ENCODE measurements at regions not wholly inside any gene's neighbourhood (a gene's known extent, or its start where the extent isn't known, plus 50 kb on each side); places are given as distances from the start of the nearest gene placed in this dataset.

DNA sequence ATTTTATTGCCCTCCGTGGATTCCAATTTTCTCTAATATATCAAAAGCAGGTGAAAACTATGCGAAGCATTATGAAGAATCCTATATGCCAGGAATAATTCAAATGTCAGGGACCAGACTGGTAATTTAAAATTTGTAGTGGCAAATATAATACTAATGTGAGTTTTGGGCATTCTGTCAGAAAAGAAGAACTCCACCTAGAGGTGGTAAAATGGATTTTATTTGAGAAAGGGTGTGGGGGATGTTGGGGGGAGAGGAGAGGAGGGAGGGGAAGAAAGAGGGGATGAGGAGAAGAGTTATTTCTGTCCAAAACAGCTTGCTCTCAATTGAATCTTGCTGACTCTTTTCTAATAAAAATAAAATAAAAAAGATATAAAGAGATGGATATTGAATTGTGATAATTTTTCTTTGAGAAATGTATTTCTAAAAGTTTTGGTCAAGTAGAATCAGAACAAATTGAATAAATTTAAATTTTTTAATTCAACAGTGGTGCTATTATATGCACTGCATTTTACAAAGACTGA, 929.3 kb upstream of the SLITRK5 start:
- DNase-seq = no peak

DNA sequence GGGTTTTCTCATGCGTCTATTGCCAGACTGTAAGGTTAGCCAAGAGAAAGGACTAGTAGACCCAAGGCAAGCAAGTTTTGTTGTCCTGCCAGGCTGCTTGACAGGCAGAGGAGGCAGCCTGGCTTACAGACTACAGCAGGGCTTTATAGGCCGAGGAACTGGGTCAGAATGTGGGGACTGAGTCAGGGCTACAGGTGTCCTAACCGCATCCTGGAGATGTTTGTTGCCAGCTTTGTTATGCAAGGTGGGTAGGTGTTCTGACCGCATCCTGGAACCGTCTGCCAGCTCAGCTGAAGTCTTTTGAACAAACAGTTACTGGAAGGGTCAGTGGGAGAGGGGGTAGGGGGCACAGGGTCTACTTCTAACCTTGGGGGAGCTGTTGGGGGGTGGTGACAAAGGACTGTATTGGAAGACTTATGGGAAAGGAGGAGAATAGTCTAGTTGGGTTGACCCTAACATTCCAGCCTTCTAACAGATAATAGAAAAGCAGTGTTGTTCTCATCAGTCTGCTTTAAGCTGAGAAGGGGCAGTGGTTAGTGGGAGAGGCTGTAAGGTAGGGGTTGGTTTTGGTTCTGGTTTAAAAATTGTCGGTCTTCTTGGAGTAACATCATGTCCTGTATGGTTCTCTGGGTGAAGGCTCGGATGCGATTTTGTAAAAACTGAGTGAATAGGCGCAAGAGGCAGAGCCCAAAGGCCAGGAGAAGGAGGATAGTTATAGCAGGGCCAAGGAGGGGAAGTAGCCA, 913.8 kb upstream of the SLITRK5 start:
- DNase-seq = no peak

DNA sequence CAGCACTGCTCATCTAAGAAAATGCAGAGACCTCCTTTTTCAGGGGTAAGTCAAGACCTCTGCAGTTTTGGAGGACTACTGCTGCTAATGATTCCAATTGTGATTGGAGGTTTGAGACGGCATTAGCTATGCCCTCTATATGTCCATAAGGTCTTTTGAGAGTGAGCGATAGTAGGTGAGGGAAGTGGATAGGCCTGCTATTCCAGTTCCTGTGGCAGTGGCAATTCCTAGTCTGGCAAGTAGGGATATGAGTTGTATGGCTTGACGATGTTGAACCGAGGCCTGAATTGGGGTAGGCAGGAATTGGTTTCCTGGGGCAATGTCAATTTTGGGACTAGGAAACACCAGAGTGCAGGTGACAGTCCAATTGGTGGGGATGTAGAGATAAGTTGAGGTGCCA, 913.1 kb upstream of the SLITRK5 start:
- no peak for DNase-seq

DNA sequence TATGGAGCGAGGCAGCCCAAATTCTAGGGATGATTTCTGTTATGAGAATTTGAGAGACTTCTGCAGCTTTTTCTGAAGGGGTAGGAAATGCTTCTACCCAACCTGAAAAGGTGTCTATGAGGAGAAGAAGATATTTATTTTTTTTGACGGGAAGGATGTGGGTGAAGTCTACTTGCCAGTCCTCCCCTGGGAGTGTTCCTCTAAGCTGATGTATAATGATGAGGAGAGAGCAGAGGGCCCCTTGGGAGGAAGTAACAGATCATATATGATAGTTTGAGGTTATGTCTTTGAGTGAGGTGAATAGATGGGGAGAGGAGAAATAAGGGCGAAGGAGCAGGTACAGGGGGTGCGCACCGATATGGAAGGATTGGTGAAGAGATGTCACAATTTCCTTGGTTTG, 910.6 kb upstream of the SLITRK5 start:
- no peak for DNase-seq

DNA sequence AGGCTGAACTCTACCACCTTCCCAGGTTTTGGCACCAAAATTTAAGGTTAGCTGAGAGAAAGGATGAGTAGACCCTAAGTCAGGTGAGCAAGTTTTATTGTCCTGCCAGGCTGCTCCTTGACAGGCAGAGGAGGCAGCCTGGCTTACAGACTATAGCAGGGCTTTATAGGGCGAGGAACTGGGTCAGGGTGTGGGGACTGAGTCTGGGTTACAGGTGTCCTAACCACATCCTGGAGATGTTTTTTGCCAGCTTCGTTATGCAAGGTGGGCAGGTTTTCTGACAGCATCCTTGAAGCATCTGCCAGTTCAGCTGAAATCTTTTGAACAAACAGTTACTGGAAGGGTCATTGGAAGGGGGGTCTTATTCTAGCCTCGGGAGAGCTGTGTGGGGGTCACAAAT, 905.7 kb upstream of the SLITRK5 start:
- DNase-seq = no peak

DNA sequence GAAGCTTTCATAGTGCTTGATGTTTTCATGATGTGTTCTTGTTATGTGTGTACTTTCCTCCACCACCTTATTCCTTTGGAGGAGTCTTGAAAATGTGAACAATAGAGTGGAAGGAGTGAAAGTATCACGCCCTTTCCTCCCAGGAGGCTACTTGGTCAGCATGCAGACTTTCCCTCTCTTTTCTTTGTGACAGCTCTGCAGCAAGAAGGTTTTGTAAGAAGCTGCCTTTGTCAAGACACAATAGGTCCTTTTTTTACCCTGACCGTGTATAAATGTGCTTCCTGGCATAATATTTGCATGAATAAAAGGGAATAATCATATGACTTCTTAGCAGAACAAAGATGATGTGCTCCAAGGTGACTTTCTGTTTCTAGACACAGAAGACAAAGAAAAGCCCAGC, 882.6 kb upstream of the SLITRK5 start:
- DNase-seq = no peak

DNA sequence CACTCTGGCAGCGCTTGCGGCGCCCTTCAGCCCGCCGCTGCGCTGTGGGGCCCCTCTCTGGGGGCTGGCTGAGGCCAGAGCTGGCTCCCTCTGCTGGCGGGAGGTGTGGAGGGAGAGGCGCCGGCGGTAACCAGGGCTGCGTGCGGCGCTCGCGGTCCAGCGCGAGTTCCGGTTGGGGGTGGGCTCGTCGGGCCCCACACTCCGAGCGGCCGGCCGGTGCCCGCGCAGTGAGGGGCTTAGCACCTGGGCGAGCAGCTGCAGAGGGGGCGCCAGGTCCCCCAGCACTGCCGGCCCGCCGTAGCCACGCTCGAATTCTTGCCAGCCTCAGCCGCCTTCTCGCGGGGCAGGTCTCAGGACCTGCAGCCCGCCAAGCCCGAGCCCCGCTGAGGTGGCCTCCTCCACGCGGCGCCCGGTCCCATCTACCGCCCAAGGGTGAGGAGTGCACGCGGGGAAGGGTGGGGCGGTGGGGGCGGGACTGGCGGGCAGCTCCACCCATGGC, 879.0 kb upstream of the SLITRK5 start:
- no peak for DNase-seq

DNA sequence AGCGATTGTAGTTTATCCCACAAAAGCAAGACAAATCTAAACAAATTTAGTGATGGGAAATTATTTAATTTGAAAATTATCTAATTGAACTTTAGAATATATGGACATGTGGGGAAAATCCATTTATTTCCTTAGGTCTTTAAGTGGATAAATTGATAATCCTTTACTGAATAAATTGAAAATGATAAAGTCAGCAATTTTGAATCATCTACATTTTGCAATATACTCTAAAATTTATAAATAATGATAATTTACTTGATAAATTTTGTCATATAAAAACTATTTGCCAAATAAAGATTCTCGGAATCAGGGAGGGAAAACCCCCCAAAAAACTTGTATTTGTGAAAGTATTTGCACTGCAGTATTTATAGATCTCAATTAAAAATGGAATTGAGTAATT, 875.3 kb upstream of the SLITRK5 start:
- no peak for DNase-seq

DNA sequence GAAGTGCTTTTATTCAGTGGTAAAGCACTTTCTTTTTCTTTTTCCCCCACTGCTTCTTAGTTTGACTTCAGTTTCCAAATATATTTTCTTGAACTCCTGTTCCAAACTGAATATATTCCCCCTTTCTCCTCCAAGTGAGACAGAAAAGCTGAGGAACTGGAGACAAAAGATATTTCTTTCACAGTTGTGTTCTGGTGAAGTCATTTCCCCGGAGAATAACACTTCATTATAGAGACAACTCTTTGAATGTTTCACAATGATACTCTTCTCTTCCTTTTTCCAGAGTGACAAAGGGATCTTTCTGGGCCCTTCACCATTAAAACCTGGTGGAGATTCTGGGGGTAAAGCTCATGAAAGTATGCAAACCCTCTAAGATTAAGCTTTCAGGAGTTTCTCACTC, 860.8 kb upstream of the SLITRK5 start:
- no peak for DNase-seq

DNA sequence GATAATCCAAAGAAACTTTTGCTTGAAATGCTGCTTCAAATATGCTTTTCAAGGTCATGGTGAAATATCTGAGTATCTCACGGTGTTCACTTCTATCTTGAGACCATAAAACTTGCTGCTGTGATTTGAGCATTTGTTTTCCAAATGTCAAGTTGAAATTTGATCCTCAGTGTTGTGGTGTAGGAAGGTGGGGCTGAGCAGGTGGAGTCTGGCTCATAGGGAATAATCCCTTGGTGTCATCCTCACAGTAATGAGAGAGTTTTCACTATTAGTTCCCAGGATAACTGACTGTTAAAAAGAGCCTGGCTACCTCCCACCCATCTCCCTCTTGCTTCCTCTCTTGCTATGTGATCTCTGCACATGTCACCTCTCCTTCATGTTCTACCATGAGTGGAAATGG, 858.0 kb upstream of the SLITRK5 start:
- DNase-seq = no peak

DNA sequence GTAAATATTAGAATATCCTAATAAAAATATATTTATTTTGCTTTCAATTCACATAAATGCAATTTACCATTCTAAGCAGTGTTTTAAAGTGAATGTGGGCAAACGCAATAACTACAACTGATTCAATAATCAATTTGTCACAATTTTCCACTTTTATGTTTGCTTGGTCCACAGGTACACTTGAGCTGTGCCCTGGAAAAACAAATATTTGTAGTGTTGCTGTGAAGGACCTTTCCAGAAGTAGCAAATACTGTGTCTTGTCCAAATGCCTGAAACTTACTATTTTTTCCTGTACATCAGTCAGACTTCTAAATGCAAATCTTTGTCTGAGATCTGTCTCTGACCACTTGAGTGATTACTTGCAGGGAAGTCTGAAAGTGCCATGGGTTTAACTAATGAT, 845.8 kb upstream of the SLITRK5 start:
- no peak for DNase-seq

DNA sequence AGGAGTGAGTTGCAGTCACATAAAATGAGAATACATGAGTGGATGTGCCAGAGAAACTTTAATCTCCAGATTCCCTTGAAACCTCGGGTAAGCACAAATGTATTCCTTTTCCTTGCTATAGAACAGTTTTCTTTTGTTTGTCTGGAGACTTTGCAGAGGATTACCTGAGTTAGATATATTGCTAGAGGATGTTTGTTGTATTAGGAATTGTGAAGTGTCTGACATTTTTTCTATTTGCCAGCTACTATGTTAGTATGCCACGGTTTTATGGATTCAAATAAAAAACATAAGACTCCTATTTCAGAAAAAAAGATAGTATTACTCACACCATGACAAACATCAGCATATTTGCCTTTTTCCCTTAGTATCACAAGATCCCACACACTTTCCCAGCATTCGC, 844.9 kb upstream of the SLITRK5 start:
- DNase-seq = no peak

DNA sequence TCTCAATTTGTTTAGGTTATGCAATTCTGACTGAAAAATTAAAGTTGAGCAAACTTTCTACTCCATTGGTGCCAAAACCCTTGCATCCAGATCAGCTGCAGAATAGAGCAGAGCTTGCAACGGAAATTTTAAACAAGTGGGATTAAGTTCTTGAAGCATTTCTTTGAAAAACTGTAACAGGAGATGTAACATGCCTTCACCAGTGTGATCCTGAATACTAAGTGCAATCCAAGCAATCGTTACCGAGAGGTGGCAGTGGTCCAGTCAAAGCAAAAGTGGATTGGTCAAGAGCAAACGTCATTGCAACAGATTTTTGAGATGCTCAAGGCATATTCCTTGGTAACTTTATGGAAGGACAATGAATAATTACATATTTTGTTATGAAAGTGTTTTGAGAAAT, 841.1 kb upstream of the SLITRK5 start:
- DNase-seq = no peak

DNA sequence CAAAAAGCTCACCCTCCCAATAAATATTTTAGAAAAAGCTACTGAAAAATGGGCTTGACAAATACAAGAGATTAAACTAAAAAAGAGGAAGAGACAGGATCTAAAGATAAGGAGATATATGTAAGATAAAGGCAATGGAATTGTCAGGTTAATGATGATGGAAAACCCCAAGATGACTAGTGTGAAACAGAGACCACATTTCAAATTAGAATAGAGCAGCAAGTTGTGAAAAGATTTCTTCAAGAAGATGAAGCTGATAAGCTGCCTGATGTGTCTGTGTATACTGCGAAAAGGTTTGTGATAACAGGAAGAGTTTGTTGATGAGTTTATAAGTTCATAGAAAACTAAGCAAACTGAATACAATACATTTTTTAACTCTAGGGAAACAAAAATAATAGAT, 840.1 kb upstream of the SLITRK5 start:
- no peak for DNase-seq

DNA sequence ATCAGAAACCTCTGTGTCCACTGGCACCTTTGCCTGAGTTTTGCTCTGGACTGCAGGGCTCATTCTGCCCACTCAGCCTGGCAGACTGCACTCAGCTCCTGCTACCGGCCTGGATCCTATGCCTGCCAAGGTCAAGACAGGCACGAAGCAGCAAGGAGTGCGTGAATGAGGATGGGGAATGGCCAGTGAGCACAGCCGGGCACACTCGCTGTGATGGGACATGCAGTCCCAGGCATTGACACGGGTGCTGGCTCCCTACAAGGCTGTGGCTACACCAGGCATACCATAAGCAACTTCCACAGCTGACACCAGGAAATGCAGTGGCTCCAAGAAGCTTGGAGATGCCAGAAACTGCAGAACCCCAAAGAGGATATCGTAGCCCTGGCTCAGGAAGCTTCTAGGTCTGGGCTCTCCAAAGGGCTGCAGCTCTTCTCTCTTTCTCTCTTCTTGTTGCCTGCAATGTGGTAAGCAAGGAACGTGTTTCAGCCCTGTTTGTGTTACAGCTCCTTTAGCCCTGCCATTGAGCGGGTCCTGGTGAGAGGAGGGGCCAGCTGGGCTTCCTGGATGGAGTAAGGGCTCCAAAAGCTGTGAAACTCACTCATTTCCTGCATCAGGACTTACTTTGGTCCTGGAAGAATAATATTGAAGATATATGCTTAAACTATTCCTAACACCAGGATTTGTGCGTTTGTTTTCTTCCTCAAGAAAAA, 832.6 kb upstream of the SLITRK5 start:
- DNase-seq = no peak

DNA sequence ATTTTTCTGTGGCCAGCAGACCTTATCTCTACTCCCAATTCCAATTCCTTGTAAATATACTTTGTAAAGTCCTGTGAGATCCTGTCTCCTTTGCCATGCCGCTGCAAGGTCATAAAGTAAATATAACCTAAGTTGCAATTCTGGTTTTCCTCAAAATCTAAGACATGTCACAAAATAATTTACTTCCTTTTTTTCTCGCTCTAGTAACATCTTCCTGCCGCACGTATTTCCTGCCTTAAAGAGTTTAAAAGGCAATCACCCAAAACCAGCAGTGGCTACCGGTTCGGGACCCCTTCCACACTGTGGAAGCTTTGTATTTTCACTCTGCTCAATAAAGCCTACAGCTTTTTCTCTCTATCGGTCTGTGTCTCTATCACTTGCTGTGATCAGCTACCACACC, 832.0 kb upstream of the SLITRK5 start:
- no peak for DNase-seq

DNA sequence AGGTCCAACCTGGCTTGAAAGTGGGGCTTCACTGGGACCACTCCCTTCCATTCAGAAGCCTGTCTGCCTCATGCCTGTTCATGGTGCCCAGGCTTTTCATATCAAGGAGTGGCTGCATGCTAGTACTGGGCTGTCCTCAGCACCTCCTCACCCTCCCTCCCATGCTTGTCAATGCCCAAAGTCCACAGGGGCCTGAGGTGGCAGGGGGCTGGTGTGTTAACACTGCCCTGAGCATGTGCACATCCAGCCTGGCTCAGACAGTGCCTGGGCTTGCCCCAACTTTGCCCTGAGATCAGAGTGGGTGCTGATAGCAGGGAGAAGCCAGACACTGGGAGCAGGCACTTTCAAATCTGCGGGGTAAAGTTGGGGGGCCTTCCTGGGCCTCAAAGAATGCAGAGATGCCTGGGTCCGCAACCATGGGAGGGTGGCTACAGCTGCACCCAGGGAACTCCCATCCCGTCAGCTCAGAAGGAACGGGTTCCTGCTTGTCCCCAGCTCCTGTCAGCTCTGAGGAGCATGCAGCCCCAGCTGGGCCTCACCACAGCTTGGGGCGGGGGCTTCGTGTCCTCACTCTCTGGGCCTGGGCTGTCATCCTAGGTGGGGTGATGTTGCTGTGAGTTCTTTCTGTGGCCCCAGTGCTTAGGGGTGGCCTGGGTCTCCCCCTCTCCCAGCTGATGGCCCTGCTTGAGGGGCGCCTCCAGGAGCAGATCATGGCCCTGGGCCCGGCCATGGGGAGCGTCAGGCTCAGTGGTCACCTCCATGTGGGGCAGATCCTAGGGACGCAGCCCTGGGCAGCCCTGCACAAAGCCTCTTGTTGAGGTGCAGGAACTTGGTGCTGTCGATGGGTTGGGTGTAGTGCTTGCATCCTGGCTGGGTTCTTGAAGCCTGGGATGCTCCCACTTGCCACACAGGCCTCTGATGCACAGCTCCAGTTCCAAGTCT, 830.6 kb upstream of the SLITRK5 start:
- DNase-seq = no peak

DNA sequence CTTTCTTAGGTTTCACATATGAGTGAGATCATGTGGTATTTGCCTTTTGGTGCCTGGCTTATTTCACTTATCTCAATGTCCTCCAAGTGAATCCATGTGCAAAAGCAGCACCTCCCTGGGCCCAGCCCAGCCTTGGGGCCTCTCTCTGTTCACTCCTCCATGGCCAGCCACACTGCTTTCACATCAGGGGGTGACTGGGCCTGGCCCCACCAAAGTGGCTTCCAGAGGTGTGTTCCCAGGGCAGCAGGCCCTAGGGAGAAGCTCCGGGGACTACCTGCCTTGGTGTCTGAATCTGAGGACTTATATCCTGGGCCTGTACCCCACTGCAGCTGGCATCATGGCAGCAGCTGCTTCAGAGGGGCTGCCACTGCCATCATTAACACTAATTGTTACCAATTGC, 829.9 kb upstream of the SLITRK5 start:
- no peak for DNase-seq

DNA sequence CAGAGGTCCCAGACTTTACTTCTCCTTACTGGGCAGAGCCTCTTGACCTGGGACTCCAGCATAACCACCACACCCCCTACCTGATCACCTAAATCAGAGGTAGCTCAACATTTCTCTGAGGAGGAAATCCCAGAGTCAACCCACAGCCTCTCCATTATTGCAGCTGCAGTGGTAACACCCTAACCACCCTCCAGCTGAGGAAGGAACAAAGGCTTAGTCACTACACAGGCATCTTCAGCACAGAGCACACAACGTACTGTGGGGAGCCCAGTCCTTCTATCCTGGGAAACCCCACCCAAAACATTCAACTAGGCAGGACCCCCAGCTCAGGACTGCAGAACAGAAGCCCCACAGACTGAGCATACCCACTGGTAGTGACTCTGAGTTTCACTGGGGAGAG, 824.7 kb upstream of the SLITRK5 start:
- no peak for DNase-seq

DNA sequence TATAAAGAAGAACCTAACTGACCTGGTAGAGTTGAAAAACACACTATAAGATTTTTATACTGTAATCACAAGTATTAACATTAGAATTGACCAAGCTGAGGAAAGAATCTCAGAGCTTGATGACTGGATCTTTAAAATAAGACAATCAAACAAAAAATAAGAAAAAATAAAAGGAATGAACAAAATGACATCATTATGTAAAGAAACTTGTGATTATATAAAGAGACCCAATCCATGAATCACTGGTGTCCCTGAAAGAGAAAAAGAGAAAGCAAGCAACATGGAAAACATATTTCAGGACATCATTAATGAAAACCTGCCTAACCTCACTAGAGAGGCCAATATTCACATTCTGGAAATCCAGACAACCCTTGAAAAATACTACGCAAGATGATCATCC, 822.5 kb upstream of the SLITRK5 start:
- DNase-seq = no peak

DNA sequence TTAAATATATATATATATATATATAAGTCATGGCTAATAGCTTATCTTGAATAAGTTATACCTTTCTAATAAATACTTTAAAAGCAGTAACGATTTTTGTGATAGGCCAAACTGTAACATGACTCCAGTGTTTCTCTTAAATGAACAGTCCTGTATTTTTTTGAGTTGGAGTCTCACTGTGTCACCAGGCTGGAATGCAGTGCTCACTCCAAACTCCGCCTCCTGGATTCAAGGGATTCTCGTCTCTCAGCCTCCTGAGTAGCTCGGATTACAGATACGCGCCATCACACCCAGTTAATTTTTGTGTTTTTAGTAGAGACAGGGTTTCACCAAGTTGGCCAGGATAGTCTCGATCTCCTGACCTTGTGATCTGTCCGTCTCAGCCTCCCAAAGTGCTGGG, 814.2 kb upstream of the SLITRK5 start:
- DNase-seq = no peak

DNA sequence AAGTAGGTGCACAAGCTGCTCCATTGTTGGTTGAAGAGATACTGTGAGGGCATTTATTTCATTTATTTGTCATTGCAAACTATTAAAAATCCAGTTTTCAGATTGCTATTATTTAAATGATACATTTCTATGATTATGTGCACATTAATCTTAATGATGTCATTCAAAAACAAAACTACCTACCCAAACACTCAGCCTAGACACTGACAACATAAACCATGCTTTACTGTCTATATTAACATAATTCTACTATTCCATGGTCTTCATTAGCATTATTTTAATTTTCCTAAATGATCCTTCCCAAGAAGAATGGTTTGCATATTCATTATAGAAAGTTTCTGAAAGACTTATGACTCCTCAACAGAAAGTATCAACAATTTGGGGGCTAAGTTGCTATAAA, 813.0 kb upstream of the SLITRK5 start:
- DNase-seq = no peak

DNA sequence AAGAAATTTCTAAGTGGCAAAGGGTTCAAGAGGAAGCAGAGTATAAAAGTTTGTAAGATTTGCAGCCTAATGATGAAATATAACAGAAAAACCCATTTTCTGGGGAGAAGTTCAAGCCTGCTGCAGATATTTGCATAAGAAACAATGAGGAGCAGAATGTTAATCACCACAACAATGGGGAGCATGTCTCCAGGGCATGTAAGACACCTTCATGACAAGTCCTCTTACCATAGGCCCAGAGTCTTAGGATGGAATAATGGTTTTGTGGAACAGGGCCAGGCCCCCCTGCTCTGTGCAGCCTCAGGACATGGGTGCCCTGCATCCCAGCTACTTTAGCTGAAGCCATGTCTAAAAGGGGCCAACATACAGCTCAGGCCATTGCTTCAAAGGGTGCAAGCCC, 809.0 kb upstream of the SLITRK5 start:
- no peak for DNase-seq
